K562 (cell line): ENCODE measurements at regions not wholly inside any gene's neighbourhood (a gene's known extent, or its start where the extent isn't known, plus 50 kb on each side); places are given as distances from the start of the nearest gene placed in this dataset.

Experiments used
- ATAC-seq: fragments of 200-7000 bp; cut with Tn5 transposase; 3 replicates; pipeline ENCODE4 v1.9.1; 2020; ENCODE audit warnings: moderate library complexity
- BruUV-seq: library from RNA; stranded (reverse); fragments of 400-500 nt; replicated peaks from 2 replicates; lab custom pipeline; 2021; lab: Mats Ljungman, UMichigan
- CTCF ChIA-PET: fragments of 300-600 bp; formaldehyde crosslinking; extraction: SDS; loops from one replicate; lab custom pipeline; 2021; ENCODE audit warnings: low intra/inter-chr PET ratio; lab: Yijun Ruan, JAX
- POLR2A ChIA-PET: fragments of 300-600, 350-650 bp; sonication (Branson Sonifier 250); formaldehyde crosslinking; extraction: SDS; loops from one replicate; lab custom pipeline; 2021; ENCODE audit warnings: antibody characterized with exemption, inconsistent platforms; lab: Yijun Ruan, JAX
- DNase-seq, 4 experiments: peaks; one replicate each; pipeline versions ENCODE4 v3.0.0 to v3.0.0-alpha.2; 2011 to 2018; ENCODE audit warnings: low spot score in 3 of 4, mixed read lengths in 3 of 4; ENCODE audit errors: extremely low read depth in 1 of 4
- FAIRE-seq: peaks from 2 replicates; lab custom pipeline; 2011; peaks lifted over from hg19 to GRCh38; lab: Jason Lieb, UNC
- H2AFZ ChIP-seq: 2 replicates; pipeline ENCODE4 v1.6.0; 2011; ENCODE audit warnings: low read depth, low read length, control low read depth, inconsistent platforms
- H3K27ac ChIP-seq: fragments of 200-600 bp; 3 replicates; pipeline ENCODE4 v1.8.0; 2011; ENCODE audit warnings: low read depth, mild to moderate bottlenecking, control low read depth, inconsistent platforms, low read length, moderate library complexity, mixed read lengths; ENCODE audit errors: extremely low read depth
- H3K27me3 ChIP-seq, 2 experiments: fragments of 300-600 bp in 1 of 2; 2 replicates in 1 of 2; 3 replicates in 1 of 2; pipeline versions ENCODE4 v1.6.0 to v1.8.0; 2011; ENCODE audit warnings: inconsistent platforms in 2 of 2, low read length in 2 of 2, mild to moderate bottlenecking in 1 of 2, mixed read lengths in 1 of 2, moderate library complexity in 1 of 2; ENCODE audit not compliant: control insufficient read depth in 2 of 2, insufficient read depth in 2 of 2
- H3K36me3 ChIP-seq: fragments of 300-600 bp; 3 replicates; pipeline ENCODE4 v1.8.0; 2011; ENCODE audit warnings: mild to moderate bottlenecking, low read length, inconsistent platforms; ENCODE audit not compliant: control insufficient read depth, insufficient read depth
- H3K4me1 ChIP-seq, 2 experiments: fragments of 200-600 bp in 1 of 2; replicated peaks in 1 of 2; 2 replicates in 1 of 2; 3 replicates in 1 of 2; pipeline versions ENCODE4 v1.5.1 to v1.8.0; 2011; ENCODE audit warnings: inconsistent platforms in 2 of 2, low read length in 2 of 2, mild to moderate bottlenecking in 1 of 2, mixed read lengths in 1 of 2, moderate library complexity in 1 of 2; ENCODE audit not compliant: control insufficient read depth in 2 of 2, insufficient read depth in 2 of 2
- H3K4me2 ChIP-seq: 2 replicates; pipeline ENCODE4 v1.6.1; 2011; ENCODE audit warnings: low read length, control low read depth, inconsistent platforms, mixed read lengths; ENCODE audit not compliant: insufficient read depth
- H3K4me3 ChIP-seq: fragments of 200-600 bp; sonication (generic), shearing (Covaris generic); 2 replicates; pipeline ENCODE4 v1.5.1; 2016; ENCODE audit warnings: control low read depth, inconsistent platforms
- H3K79me2 ChIP-seq: fragments of 200-600 bp; 3 replicates; pipeline ENCODE4 v1.8.0; 2011; ENCODE audit warnings: low read length, inconsistent platforms; ENCODE audit not compliant: control insufficient read depth, insufficient read depth
- H3K9ac ChIP-seq, 2 experiments: 2 replicates each; pipeline versions ENCODE4 v1.6.0 to v1.6.1; 2011; ENCODE audit warnings: low read depth in 2 of 2, low read length in 2 of 2, control low read depth in 1 of 2, inconsistent platforms in 1 of 2, mild to moderate bottlenecking in 1 of 2, mixed read lengths in 1 of 2; ENCODE audit not compliant: insufficient read depth in 1 of 2
- H3K9me1 ChIP-seq: one replicate; pipeline ENCODE4 v1.6.0; 2011; ENCODE audit warnings: inconsistent platforms, mild to moderate bottlenecking, low read length, moderate library complexity; ENCODE audit not compliant: control insufficient read depth, insufficient read depth
- H3K9me3 ChIP-seq: replicated peaks from 2 replicates; pipeline ENCODE4 v1.5.1; 2011; ENCODE audit warnings: low read depth, low read length, inconsistent platforms; ENCODE audit not compliant: control insufficient read depth, insufficient read depth
- H4K20me1 ChIP-seq: replicated peaks from 2 replicates; pipeline ENCODE4 v1.6.1; 2011; ENCODE audit warnings: low read length, inconsistent platforms, mixed read lengths; ENCODE audit not compliant: control insufficient read depth, insufficient read depth
- C11orf30 ChIP-seq: fragments of 450-650 bp; IDR thresholded peaks from 2 replicates; pipeline ENCODE4 v1.6.1; 2016; ENCODE audit warnings: low read depth, mild to moderate bottlenecking
- CBFA2T2 ChIP-seq: fragments of 450-650 bp; conservative IDR thresholded peaks from 2 replicates; pipeline ENCODE4 v1.6.1; 2017; ENCODE audit warnings: mild to moderate bottlenecking
- CTCFL ChIP-seq: IDR thresholded peaks from 2 replicates; pipeline ENCODE4 v1.6.1; 2011; ENCODE audit warnings: borderline replicate concordance, low read depth, mild to moderate bottlenecking, moderate library complexity, low read length; ENCODE audit not compliant: insufficient read depth, poor library complexity, severe bottlenecking
- FOSL1 ChIP-seq: fragments of 200-800 bp; sonication (Bioruptor generic); conservative IDR thresholded peaks from 2 replicates; pipeline ENCODE4 v1.6.1; 2016; ENCODE audit warnings: missing genetic modification characterization, missing compliant biosample characterization
- HMBOX1 ChIP-seq: sonication (generic); IDR thresholded peaks from 2 replicates; pipeline ENCODE4 v1.6.1; 2016
- RAD21 ChIP-seq, 2 experiments: fragments of 250-450 bp in 1 of 2; fragments of 450-650 bp in 1 of 2; sonication (Bioruptor Pico) in 1 of 2; formaldehyde crosslinking in 1 of 2; IDR thresholded peaks in 1 of 2; conservative IDR thresholded peaks in 1 of 2; 2 replicates each; pipeline versions ENCODE4 v1.4.0 to v1.8.0; 2020 to 2022; ENCODE audit warnings: mild to moderate bottlenecking in 2 of 2, moderate library complexity in 1 of 2
- TCF7L2 ChIP-seq: fragments of 150-350 bp; IDR thresholded peaks from 2 replicates; pipeline ENCODE4 v1.6.1; 2016; ENCODE audit warnings: low read depth, mild to moderate bottlenecking, low read length, moderate library complexity
- WGBS: fragments of 100-300 bp; shearing (Covaris generic); methylation state at CpG from one replicate; pipeline ENCODE4 v1.1.6; 2016; ENCODE audit warnings: low coverage, mixed read lengths; ENCODE audit not compliant: insufficient coverage; ENCODE audit errors: missing lambda C conversion rate; 5-methylcytosine and 5-hydroxymethylcytosine counted together
- in situ Hi-C: fragments of 300-500 bp; cut with MboI; formaldehyde crosslinking; loops from 4 replicates; pipeline ENCODE4 v1.15.0; 2018; ENCODE audit warnings: inconsistent platforms, mixed read lengths
- intact Hi-C: fragments of 100-400 bp; cut with micrococcal nuclease; formaldehyde crosslinking; loops from 2 replicates; pipeline ENCODE4 v1.14.2; 2022

GRCh38 chr3:107106316-107106715 lies 270.9 kb upstream of the CCDC54 start:
- no TSS peak for BruUV-seq
- in situ Hi-C loops = no loop called here
- ATAC-seq = no peak
- Histone ChIP-seq H3K36me3 (no peaks in the 10 kb centered on the region), H3K9me3 (no peaks in the 10 kb centered on the region), H3K4me3 (no peak overlapping the region), H2AFZ (no peak overlapping the region), H3K9ac (no peak overlapping the region), H3K79me2 (no peaks in the 10 kb centered on the region), H3K9me1 (no peaks in the 10 kb centered on the region)
- POLR2A ChIA-PET = no interaction called here
- FAIRE-seq = no peak
- peak in 1 of 4 experiments; percentile 10 for DNase-seq
- WGBS = 3% methylated on average over 7 of the region's 7 CpGs
- TF ChIP-seq HMBOX1 (no peak), CTCFL (no peak), CBFA2T2 (no peak), RAD21 (CRISPR knock-in tag; conservative IDR thresholded peaks at IDR 0.05 in 1 of 2, IDR thresholded peaks at IDR 0.05 in 1 of 2) (no peak), FOSL1 (tag) (0 out of 2 replicates have a peak, but pooled peaks have one; percentile 25), TCF7L2 (no peak), C11orf30 (no peak)
- TF ChIP-seq, all 486 proteins: peak for 1
- Histone ChIP-seq H4K20me1 (no peaks in the 10 kb centered on the region), H3K4me1 (no peaks in the 10 kb centered on the region), H3K27ac (no peak overlapping the region), H3K4me2 (no peak overlapping the region), H3K27me3 (no peaks in the 10 kb centered on the region)
- CTCF ChIA-PET = no interaction called here
- intact Hi-C loops = no loop called here
